ENCODE measurements at regions not wholly inside any gene's neighbourhood (a gene's known extent, or its start where the extent isn't known, plus 50 kb on each side); places are given as distances from the start of the nearest gene placed in this dataset.

DNA sequence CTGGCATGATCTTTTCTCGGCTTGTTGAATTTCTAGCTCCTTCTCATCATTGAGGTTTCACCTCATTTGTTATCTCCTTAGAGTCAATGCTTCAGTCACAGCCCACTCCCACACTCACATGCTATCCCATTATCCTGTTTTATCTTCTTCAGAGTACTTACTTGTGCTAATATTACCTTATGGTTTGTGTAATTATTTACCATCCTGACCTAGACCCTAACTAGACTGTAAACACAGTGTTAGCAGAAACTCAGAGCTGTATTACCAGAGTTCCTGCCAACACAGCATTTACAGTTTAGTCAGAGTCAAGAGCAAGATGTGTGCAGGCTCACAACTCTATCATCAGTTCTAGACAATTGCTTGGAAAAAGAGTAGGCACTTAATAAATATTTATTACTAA is 144.7 kb downstream of the OTOL1 start:
- TF ChIP-seq, protein P1, sequence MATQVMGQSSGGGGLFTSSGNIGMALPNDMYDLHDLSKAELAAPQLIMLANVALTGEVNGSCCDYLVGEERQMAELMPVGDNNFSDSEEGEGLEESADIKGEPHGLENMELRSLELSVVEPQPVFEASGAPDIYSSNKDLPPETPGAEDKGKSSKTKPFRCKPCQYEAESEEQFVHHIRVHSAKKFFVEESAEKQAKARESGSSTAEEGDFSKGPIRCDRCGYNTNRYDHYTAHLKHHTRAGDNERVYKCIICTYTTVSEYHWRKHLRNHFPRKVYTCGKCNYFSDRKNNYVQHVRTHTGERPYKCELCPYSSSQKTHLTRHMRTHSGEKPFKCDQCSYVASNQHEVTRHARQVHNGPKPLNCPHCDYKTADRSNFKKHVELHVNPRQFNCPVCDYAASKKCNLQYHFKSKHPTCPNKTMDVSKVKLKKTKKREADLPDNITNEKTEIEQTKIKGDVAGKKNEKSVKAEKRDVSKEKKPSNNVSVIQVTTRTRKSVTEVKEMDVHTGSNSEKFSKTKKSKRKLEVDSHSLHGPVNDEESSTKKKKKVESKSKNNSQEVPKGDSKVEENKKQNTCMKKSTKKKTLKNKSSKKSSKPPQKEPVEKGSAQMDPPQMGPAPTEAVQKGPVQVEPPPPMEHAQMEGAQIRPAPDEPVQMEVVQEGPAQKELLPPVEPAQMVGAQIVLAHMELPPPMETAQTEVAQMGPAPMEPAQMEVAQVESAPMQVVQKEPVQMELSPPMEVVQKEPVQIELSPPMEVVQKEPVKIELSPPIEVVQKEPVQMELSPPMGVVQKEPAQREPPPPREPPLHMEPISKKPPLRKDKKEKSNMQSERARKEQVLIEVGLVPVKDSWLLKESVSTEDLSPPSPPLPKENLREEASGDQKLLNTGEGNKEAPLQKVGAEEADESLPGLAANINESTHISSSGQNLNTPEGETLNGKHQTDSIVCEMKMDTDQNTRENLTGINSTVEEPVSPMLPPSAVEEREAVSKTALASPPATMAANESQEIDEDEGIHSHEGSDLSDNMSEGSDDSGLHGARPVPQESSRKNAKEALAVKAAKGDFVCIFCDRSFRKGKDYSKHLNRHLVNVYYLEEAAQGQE (IDR thresholded peaks at IDR 0.05; ENCODE audit: low read depth) = no peak
- TF ChIP-seq TEAD4 (IDR thresholded peaks at IDR 0.05) (no peak), EP300 (IDR thresholded peaks at IDR 0.05; ENCODE audit: borderline replicate concordance) (no peak), RAD21 (IDR thresholded peaks at IDR 0.05; ENCODE audit: low read depth) (no peak), TCF12 (IDR thresholded peaks at IDR 0.05; ENCODE audit: low read depth) (no peak), EGR1 (IDR thresholded peaks at IDR 0.05) (no peak), CREB1 (IDR thresholded peaks at IDR 0.05; ENCODE audit: low read depth) (no peak), TAF1 (IDR thresholded peaks at IDR 0.05; ENCODE audit: low read depth) (no peak), ZBTB7A (IDR thresholded peaks at IDR 0.05; ENCODE audit: low read depth) (no peak), NFIC (IDR thresholded peaks at IDR 0.05) (no peak), CEBPB (IDR thresholded peaks at IDR 0.05) (no peak), FOXM1 (IDR thresholded peaks at IDR 0.05; ENCODE audit: borderline replicate concordance, low read depth) (no peak), YY1 (IDR thresholded peaks at IDR 0.05; ENCODE audit: low read depth) (no peak)
- TF ChIP-seq, protein P2, sequence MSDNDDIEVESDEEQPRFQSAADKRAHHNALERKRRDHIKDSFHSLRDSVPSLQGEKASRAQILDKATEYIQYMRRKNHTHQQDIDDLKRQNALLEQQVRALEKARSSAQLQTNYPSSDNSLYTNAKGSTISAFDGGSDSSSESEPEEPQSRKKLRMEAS (IDR thresholded peaks at IDR 0.05) = no peak
- TF ChIP-seq, protein P3, sequence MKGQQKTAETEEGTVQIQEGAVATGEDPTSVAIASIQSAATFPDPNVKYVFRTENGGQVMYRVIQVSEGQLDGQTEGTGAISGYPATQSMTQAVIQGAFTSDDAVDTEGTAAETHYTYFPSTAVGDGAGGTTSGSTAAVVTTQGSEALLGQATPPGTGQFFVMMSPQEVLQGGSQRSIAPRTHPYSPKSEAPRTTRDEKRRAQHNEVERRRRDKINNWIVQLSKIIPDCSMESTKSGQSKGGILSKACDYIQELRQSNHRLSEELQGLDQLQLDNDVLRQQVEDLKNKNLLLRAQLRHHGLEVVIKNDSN (IDR thresholded peaks at IDR 0.05) = no peak

DNA sequence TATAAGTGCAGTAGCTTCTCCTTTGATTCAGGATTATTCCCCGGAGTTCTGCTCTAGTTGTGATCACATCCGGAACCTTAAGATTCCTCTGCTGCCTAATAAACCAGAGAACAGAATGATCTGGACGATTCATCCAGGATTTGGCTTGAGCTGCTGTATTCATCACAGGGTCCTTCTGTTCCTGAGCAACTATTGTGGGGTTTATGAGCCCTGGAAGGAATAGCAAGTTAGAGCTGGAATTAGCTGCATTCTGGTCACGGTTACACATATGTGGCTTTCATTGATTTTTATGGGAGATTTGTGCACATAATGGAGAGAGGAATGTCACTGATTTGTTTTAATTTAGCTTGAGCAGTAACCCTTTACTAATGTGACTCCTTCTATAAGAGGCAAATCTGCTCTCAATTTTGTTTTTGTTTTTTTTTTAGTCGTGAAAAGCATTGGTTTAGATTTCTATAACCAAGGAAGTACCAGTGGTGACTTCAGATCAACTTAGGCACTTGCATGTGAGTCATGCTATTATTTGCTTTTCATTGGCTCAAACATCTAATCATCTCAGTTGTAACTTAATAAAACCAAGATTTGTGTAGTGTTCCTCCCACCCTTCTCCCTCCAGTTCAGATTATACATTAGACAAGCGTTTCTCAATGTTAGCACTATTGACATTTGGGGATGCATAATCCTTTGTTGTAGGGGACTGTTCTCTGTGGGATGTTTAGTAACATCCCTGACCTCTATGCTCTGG is 148.5 kb downstream of the OTOL1 start:
- TF ChIP-seq, protein P2 (IDR thresholded peaks at IDR 0.05) = no peak
- TF ChIP-seq NFIC (IDR thresholded peaks at IDR 0.05) = no peak
- no peak for TF ChIP-seq TCF12 (IDR thresholded peaks at IDR 0.05; ENCODE audit: low read depth)
- TF ChIP-seq ZBTB7A (IDR thresholded peaks at IDR 0.05; ENCODE audit: low read depth) = no peak
- no peak for TF ChIP-seq CREB1 (IDR thresholded peaks at IDR 0.05; ENCODE audit: low read depth)
- TF ChIP-seq, protein P1 (IDR thresholded peaks at IDR 0.05; ENCODE audit: low read depth) = no peak
- TF ChIP-seq EGR1 (IDR thresholded peaks at IDR 0.05) = no peak
- no peak for TF ChIP-seq EP300 (IDR thresholded peaks at IDR 0.05; ENCODE audit: borderline replicate concordance)

DNA sequence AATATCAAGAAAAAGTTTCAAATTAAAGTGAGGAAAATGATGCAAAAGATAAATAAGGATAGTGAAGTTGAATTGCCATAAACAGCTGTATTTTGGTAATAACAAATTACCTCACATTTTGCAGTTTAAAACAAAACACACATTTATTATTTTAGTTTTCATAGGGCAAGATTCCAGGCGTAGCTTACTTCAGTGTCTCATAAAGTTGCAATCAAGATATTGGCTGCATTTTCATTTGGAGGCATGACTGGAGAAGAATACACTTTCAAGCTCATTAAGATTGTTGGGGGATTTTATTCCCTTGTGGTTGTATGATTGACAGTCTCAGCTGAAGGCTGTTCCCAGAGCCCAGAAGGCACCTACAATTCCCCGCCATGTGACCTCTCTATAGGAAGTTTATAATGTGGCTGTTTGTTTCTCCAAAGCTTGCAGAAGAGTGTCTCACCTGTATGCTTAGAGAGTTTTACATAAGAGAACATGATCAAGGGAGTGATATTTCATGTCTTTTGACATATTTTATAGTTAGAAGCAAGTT is 151.4 kb downstream of the OTOL1 start:
- no peak for TF ChIP-seq FOXM1 (IDR thresholded peaks at IDR 0.05; ENCODE audit: borderline replicate concordance, low read depth)
- no peak for TF ChIP-seq ZBTB7A (IDR thresholded peaks at IDR 0.05; ENCODE audit: low read depth)
- no peak for TF ChIP-seq NFIC (IDR thresholded peaks at IDR 0.05)
- no peak for TF ChIP-seq CEBPB (IDR thresholded peaks at IDR 0.05)
- TF ChIP-seq, protein P3 (IDR thresholded peaks at IDR 0.05) = no peak
- no peak for TF ChIP-seq RAD21 (IDR thresholded peaks at IDR 0.05; ENCODE audit: low read depth)
- no peak for TF ChIP-seq CREB1 (IDR thresholded peaks at IDR 0.05; ENCODE audit: low read depth)
- no peak for TF ChIP-seq EGR1 (IDR thresholded peaks at IDR 0.05)
- TF ChIP-seq YY1 (IDR thresholded peaks at IDR 0.05; ENCODE audit: low read depth) = no peak
- no peak for TF ChIP-seq TCF12 (IDR thresholded peaks at IDR 0.05; ENCODE audit: low read depth)

DNA sequence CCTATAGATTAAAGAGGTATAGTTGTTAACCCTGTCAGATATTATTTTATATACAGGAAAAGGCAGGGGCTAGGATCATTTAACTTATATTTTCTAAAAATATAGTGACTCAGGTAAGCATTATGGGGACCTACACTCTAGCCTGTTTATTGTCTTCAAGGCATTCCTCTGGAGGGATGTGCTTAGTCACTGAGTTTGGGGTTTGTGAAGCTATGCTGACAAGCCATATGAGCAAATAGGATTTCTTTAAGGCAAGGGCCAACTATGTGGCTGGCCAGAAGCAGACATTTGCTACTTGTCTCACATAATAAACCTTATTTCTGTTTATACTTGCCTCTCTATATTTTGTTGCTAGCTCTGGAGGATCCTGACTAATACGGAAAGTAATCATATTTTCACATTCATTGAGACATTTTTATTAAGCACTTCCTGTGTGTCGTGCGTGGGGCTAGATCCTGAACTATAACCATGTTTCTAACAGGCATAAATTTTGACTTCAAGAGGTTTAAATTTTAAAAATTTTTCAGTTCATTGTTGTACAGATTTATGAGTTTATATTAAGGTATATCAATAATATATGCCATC is 153.4 kb downstream of the OTOL1 start:
- TF ChIP-seq ZBTB7A (IDR thresholded peaks at IDR 0.05; ENCODE audit: low read depth) (no peak), TCF12 (IDR thresholded peaks at IDR 0.05; ENCODE audit: low read depth) (no peak), NFIC (IDR thresholded peaks at IDR 0.05) (no peak)

DNA sequence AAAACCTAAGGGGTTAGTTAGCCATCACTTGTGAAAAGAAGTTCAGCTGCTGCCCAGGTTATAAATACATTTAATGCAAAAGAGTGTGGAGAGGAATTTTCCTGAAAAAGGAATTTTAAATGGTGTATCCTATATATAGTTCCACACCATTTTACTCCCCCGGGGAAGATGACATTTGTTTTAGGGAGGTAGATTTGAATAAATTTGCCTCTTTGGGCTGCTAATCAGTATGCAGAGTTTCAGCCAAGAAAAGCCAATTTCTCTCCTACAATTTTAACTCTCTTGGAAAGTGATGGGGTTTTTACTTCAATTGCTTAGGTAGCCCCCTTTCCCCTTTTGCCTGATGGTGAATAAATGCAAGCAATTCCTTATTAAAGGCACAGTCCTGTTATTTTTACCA is 161.2 kb downstream of the OTOL1 start:
- TF ChIP-seq TEAD4 (IDR thresholded peaks at IDR 0.05) = no peak
- no peak for TF ChIP-seq YY1 (IDR thresholded peaks at IDR 0.05; ENCODE audit: low read depth)
- TF ChIP-seq TCF12 (IDR thresholded peaks at IDR 0.05; ENCODE audit: low read depth) = no peak
- no peak for TF ChIP-seq ZBTB7A (IDR thresholded peaks at IDR 0.05; ENCODE audit: low read depth)
- no peak for TF ChIP-seq RAD21 (IDR thresholded peaks at IDR 0.05; ENCODE audit: low read depth)
- TF ChIP-seq CREB1 (IDR thresholded peaks at IDR 0.05; ENCODE audit: low read depth) = no peak
- TF ChIP-seq, protein P2 (IDR thresholded peaks at IDR 0.05) = no peak
- no peak for TF ChIP-seq FOXM1 (IDR thresholded peaks at IDR 0.05; ENCODE audit: borderline replicate concordance, low read depth)
- TF ChIP-seq CEBPB (IDR thresholded peaks at IDR 0.05) = no peak
- TF ChIP-seq EGR1 (IDR thresholded peaks at IDR 0.05) = no peak
- TF ChIP-seq TAF1 (IDR thresholded peaks at IDR 0.05; ENCODE audit: low read depth) = no peak
- no peak for TF ChIP-seq NFIC (IDR thresholded peaks at IDR 0.05)
